BE2C (cell line): ENCODE measurements at regions not wholly inside any gene's neighbourhood (a gene's known extent, or its start where the extent isn't known, plus 50 kb on each side); places are given as distances from the start of the nearest gene placed in this dataset.

ENCODE experiments used
- DNase-seq: peaks from one replicate; pipeline ENCODE4 v3.0.0-alpha.2; 2020
- H3K27me3 ChIP-seq: fragments of 250-450 bp; sonication (Bioruptor Pico); 2 replicates; pipeline ENCODE4 v1.5.1; 2020; ENCODE audit warnings: mild to moderate bottlenecking
- H3K36me3 ChIP-seq: fragments of 250-450 bp; sonication (Bioruptor Pico); 2 replicates; pipeline ENCODE4 v1.5.1; 2020; ENCODE audit warnings: mild to moderate bottlenecking
- H3K4me1 ChIP-seq: fragments of 250-450 bp; sonication (Bioruptor Pico); 2 replicates; pipeline ENCODE4 v1.5.1; 2020
- H3K4me3 ChIP-seq: 2 replicates; pipeline ENCODE4 v1.5.1; 2011; ENCODE audit warnings: low read depth, low read length
- H3K9me3 ChIP-seq: fragments of 250-450 bp; sonication (Bioruptor Pico); 2 replicates; pipeline ENCODE4 v1.5.1; 2020
- TF ChIP-seq, protein P1 (sequence below): IDR thresholded peaks from 2 replicates; pipeline ENCODE4 v1.5.1; 2012; ENCODE audit warnings: mild to moderate bottlenecking, low read depth, low read length

DNA sequence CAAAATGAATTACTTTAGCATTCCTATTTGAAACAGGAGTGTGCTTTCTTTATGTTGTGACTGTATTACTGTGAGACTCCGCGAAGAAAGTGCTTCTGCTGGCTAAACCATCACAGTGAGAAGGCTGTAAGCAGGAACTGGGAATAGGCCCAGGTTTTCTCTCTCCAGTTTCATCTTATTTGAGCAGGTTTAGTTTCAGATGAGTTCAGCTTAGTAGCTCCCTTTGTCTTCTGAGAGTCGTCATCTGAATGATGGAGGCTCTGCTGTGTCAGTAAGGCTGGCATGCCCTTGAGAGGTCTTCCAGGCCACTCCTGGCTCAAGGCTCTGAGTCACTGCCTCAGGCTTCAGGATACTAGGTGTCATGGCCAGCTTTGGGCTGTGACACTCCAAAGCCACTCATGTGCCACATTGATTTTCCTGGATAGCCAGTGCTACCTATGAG lies 205.6 kb upstream of the RGS6 start:
- no peak for DNase-seq
- no peaks in the 10 kb centered on the region for H3K4me1 ChIP-seq
- no peak overlapping the region for H3K4me3 ChIP-seq
- TF ChIP-seq, protein P1, sequence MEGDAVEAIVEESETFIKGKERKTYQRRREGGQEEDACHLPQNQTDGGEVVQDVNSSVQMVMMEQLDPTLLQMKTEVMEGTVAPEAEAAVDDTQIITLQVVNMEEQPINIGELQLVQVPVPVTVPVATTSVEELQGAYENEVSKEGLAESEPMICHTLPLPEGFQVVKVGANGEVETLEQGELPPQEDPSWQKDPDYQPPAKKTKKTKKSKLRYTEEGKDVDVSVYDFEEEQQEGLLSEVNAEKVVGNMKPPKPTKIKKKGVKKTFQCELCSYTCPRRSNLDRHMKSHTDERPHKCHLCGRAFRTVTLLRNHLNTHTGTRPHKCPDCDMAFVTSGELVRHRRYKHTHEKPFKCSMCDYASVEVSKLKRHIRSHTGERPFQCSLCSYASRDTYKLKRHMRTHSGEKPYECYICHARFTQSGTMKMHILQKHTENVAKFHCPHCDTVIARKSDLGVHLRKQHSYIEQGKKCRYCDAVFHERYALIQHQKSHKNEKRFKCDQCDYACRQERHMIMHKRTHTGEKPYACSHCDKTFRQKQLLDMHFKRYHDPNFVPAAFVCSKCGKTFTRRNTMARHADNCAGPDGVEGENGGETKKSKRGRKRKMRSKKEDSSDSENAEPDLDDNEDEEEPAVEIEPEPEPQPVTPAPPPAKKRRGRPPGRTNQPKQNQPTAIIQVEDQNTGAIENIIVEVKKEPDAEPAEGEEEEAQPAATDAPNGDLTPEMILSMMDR = no peak
- H3K27me3 ChIP-seq = no peaks in the 10 kb centered on the region
- peaks cover 5% of the 10 kb centered on the region for H3K36me3 ChIP-seq
- no peaks in the 10 kb centered on the region for H3K9me3 ChIP-seq

DNA sequence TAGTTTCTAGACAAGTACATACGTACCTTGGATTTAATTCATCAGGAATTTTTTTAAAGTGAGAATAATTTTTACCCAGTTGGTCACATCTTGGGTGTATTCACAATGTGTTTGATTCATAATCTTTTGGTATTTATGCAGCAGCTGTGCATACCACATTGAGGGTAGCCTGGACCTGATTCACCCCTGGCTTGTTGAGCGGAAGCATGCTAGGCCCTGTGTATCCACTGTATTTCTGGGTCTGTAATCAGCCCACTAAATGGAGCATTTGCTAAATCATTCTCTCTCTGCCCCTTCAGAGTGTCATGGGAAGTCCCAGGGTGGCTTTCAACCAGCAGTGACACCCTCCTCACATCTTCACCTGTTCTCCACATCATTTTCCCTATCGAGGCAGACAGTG lies 203.8 kb upstream of the RGS6 start:
- Histone ChIP-seq H3K36me3 (peaks cover 5% of the 10 kb centered on the region), H3K4me1 (no peaks in the 10 kb centered on the region), H3K4me3 (no peak overlapping the region), H3K27me3 (no peaks in the 10 kb centered on the region), H3K9me3 (no peaks in the 10 kb centered on the region)
- no peak for DNase-seq
- TF ChIP-seq, protein P1 = no peak

GRCh38 chr14:71729596-71729995 lies 202.6 kb upstream of the RGS6 start:
- Histone ChIP-seq H3K9me3 (no peaks in the 10 kb centered on the region), H3K36me3 (peaks cover 12% of the 10 kb centered on the region), H3K4me1 (no peaks in the 10 kb centered on the region), H3K4me3 (no peak overlapping the region), H3K27me3 (no peaks in the 10 kb centered on the region)
- DNase-seq = no peak
- TF ChIP-seq, protein P1 = no peak

DNA sequence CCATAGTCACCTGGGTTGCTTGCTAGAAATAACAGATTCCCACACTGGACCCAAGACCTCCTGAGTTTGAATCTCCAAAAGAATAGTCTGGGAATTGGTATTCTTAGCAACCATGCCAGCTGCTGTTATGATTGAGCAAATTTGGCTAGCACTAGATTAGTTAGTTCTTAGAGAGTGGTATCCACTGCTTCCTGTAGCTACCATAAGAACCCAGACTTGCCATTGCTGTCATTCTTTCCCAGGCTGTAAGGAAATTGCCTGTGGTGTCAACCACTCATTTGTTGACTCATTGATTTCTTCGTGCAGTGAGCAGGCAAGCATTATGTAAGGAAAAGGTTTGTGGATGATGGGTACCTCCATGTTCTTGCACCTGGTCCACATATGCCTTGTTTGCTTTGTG lies 201.8 kb upstream of the RGS6 start:
- Histone ChIP-seq H3K27me3 (no peaks in the 10 kb centered on the region), H3K4me3 (no peak overlapping the region), H3K36me3 (peaks cover 7% of the 10 kb centered on the region), H3K9me3 (no peaks in the 10 kb centered on the region), H3K4me1 (no peaks in the 10 kb centered on the region)
- TF ChIP-seq, protein P1 = no peak
- no peak for DNase-seq

DNA sequence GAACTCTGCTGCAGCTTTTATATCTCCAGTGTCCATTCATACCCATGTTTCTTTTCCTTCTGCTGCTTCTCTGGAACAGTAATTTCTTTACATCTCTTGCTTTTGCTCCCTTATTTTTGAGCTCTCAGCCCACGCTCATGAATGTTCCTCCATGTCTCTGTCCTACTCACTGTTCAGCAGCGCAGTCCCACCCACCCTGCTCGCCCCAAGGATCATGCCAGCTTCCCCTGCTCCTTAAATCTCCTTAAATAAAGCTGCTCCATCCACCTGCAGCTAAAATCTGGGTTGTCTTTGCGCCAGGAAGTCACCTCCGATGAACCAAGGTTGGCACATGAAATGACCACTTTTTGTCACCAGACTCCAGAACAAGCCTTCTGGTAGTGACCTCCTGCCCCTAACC lies 201.1 kb upstream of the RGS6 start:
- TF ChIP-seq, protein P1 = no peak
- Histone ChIP-seq H3K36me3 (peaks cover 7% of the 10 kb centered on the region), H3K27me3 (no peaks in the 10 kb centered on the region), H3K4me1 (no peaks in the 10 kb centered on the region), H3K4me3 (no peak overlapping the region), H3K9me3 (no peaks in the 10 kb centered on the region)
- no peak for DNase-seq

- no peak for DNase-seq
- Histone ChIP-seq H3K36me3 (peaks cover 14% of the 10 kb centered on the region), H3K4me3 (no peak overlapping the region), H3K27me3 (no peaks in the 10 kb centered on the region), H3K9me3 (no peaks in the 10 kb centered on the region), H3K4me1 (no peaks in the 10 kb centered on the region)
- TF ChIP-seq, protein P1 = no peak
Observed at GRCh38 chr14:71733210-71733883, 198.9 kb upstream of the RGS6 start.
